CD4-positive, CD25-positive, alpha-beta regulatory T cell (primary cell): ENCODE measurements at regions not wholly inside any gene's neighbourhood (a gene's known extent, or its start where the extent isn't known, plus 50 kb on each side); places are given as distances from the start of the nearest gene placed in this dataset.

ENCODE experiments used
- ATAC-seq, 2 donors: fragments of 150-1000 bp; cut with Tn5 transposase; one replicate each; pipeline ENCODE4 v1.10.0; 2021; ENCODE audit warnings: low read depth in 2 of 2, moderate number of reproducible peaks in 2 of 2, moderate library complexity in 1 of 2
- DNase-seq, 3 donors: peaks; one replicate each; pipeline versions ENCODE4 v3.0.0 to v3.0.0-alpha.2; 2012 to 2022; ENCODE audit warnings: mixed read lengths in 1 of 3
- H3K27ac ChIP-seq: one replicate; pipeline ENCODE4 v1.7.0; 2013; ENCODE audit warnings: mild to moderate bottlenecking, low read length; ENCODE audit not compliant: insufficient read depth, poor library complexity, severe bottlenecking
- H3K27me3 ChIP-seq: one replicate; pipeline ENCODE4 v1.7.0; 2013; ENCODE audit warnings: low read length; ENCODE audit not compliant: control insufficient read depth, insufficient read depth
- H3K36me3 ChIP-seq: one replicate; pipeline ENCODE4 v1.7.0; 2013; ENCODE audit warnings: mild to moderate bottlenecking, low read length, moderate library complexity; ENCODE audit not compliant: control insufficient read depth, insufficient read depth
- H3K4me1 ChIP-seq: 2 replicates; pipeline ENCODE4 v1.7.0; 2013; ENCODE audit warnings: mild to moderate bottlenecking, low read length; ENCODE audit not compliant: insufficient read depth, control insufficient read depth, poor library complexity, severe bottlenecking
- H3K4me3 ChIP-seq: one replicate; pipeline ENCODE4 v1.7.0; 2013; ENCODE audit warnings: low read depth, mild to moderate bottlenecking, low read length, moderate library complexity
- H3K9me3 ChIP-seq, 2 experiments: 1 replicate in 1 of 2; 2 replicates in 1 of 2; pipeline ENCODE4 v1.7.0; 2013; ENCODE audit warnings: low read length in 2 of 2, mild to moderate bottlenecking in 1 of 2, moderate library complexity in 1 of 2; ENCODE audit not compliant: control insufficient read depth in 2 of 2
- H3K27ac Mint-ChIP-seq, 3 donors: one replicate each; pipeline ENCODE4 v1.8.0; 2020 to 2022; ENCODE audit warnings: mild to moderate bottlenecking in 3 of 3, mixed read lengths in 3 of 3, moderate library complexity in 2 of 3
- H3K27me3 Mint-ChIP-seq: one replicate; pipeline ENCODE4 v1.8.0; 2022; ENCODE audit warnings: mild to moderate bottlenecking, mixed read lengths
- H3K36me3 Mint-ChIP-seq: one replicate; pipeline ENCODE4 v1.8.0; 2020; ENCODE audit warnings: mixed read lengths
- H3K4me1 Mint-ChIP-seq, 4 donors: one replicate each; pipeline ENCODE4 v1.8.0; 2020 to 2022; ENCODE audit warnings: mixed read lengths in 4 of 4, mild to moderate bottlenecking in 1 of 4
- H3K4me3 Mint-ChIP-seq, 4 donors: one replicate each; pipeline ENCODE4 v1.8.0; 2020 to 2022; ENCODE audit warnings: mild to moderate bottlenecking in 4 of 4, mixed read lengths in 4 of 4, moderate library complexity in 3 of 4
- H3K9me3 Mint-ChIP-seq, 7 donors: one replicate each; pipeline ENCODE4 v1.8.0; 2020 to 2022; ENCODE audit warnings: mixed read lengths in 7 of 7, mild to moderate bottlenecking in 3 of 7, moderate library complexity in 2 of 7

GRCh38 chr18:44107187-44107586, 573.5 kb upstream of the SETBP1 start:
- H3K4me1 Mint-ChIP-seq, result no peaks in the 10 kb centered on the region
- H3K27me3 Mint-ChIP-seq, result no peaks in the 10 kb centered on the region
- no peaks in the 10 kb centered on the region for H3K9me3 ChIP-seq
- no peaks in the 10 kb centered on the region for H3K4me1 ChIP-seq
- H3K36me3 Mint-ChIP-seq, result no peaks in the 10 kb centered on the region
- ATAC-seq, result no peak
- H3K9me3 Mint-ChIP-seq, result peaks cover 0 to 5% (median 2%) of the 10 kb centered on the region in 7 donors
- DNase-seq, result no peak
- H3K4me3 Mint-ChIP-seq, result no peak overlapping the region
- no peak overlapping the region for H3K27ac Mint-ChIP-seq
- H3K27me3 ChIP-seq, result no peaks in the 10 kb centered on the region
- H3K36me3 ChIP-seq, result no peaks in the 10 kb centered on the region
- no peak overlapping the region for H3K27ac ChIP-seq
- H3K4me3 ChIP-seq, result no peak overlapping the region

- Histone ChIP-seq H3K27ac (no peak overlapping the region), H3K4me3 (no peak overlapping the region), H3K9me3 (peaks cover 0 to 2% of the 10 kb centered on the region in 2 experiments), H3K36me3 (no peaks in the 10 kb centered on the region), H3K27me3 (no peaks in the 10 kb centered on the region), H3K4me1 (no peaks in the 10 kb centered on the region)
- no peaks in the 10 kb centered on the region for H3K27me3 Mint-ChIP-seq
- ATAC-seq (no peak), DNase-seq (no peak)
- no peak overlapping the region for H3K27ac Mint-ChIP-seq
- peaks cover 0 to 6% (median 2%) of the 10 kb centered on the region in 7 donors for H3K9me3 Mint-ChIP-seq
- H3K36me3 Mint-ChIP-seq, result no peaks in the 10 kb centered on the region
- H3K4me3 Mint-ChIP-seq, result no peak overlapping the region
- no peaks in the 10 kb centered on the region for H3K4me1 Mint-ChIP-seq
Observed at GRCh38 chr18:44111337-44111736, 569.4 kb upstream of the SETBP1 start.

GRCh38 chr18:44117821-44118220, 562.9 kb upstream of the SETBP1 start:
- Histone ChIP-seq H3K9me3 (peaks cover 0 to 2% of the 10 kb centered on the region in 2 experiments), H3K4me3 (no peak overlapping the region), H3K27me3 (no peaks in the 10 kb centered on the region), H3K36me3 (no peaks in the 10 kb centered on the region), H3K27ac (no peak overlapping the region), H3K4me1 (no peaks in the 10 kb centered on the region)
- no peak overlapping the region for H3K4me3 Mint-ChIP-seq
- ATAC-seq, result no peak
- H3K27ac Mint-ChIP-seq, result no peak overlapping the region
- no peaks in the 10 kb centered on the region for H3K36me3 Mint-ChIP-seq
- no peak for DNase-seq
- peaks cover 0 to 17% (median 2%) of the 10 kb centered on the region in 7 donors for H3K9me3 Mint-ChIP-seq
- H3K4me1 Mint-ChIP-seq, result no peaks in the 10 kb centered on the region
- H3K27me3 Mint-ChIP-seq, result no peaks in the 10 kb centered on the region

GRCh38 chr18:44119607-44120006, 561.1 kb upstream of the SETBP1 start:
- H3K27me3 Mint-ChIP-seq, result no peaks in the 10 kb centered on the region

GRCh38 chr18:44123743-44124142, 556.9 kb upstream of the SETBP1 start:
- Mint-ChIP-seq H3K4me1 (no peaks in the 10 kb centered on the region), H3K9me3 (peaks cover 0 to 7% (median 0%) of the 10 kb centered on the region in 7 donors), H3K4me3 (no peak overlapping the region)

More at GRCh38 chr18:44119607-44120006, 561.1 kb upstream of the SETBP1 start:
- peaks cover 0 to 2% of the 10 kb centered on the region in 2 experiments for H3K9me3 ChIP-seq
- no peaks in the 10 kb centered on the region for H3K36me3 Mint-ChIP-seq
- H3K4me1 ChIP-seq, result no peaks in the 10 kb centered on the region
- H3K27me3 ChIP-seq, result no peaks in the 10 kb centered on the region
- H3K4me3 Mint-ChIP-seq, result no peak overlapping the region
- no peaks in the 10 kb centered on the region for H3K4me1 Mint-ChIP-seq
- no peak overlapping the region for H3K4me3 ChIP-seq
- ATAC-seq (no peak), DNase-seq (no peak)
- H3K27ac ChIP-seq, result no peak overlapping the region
- H3K27ac Mint-ChIP-seq, result no peak overlapping the region
- H3K9me3 Mint-ChIP-seq, result peaks cover 0 to 15% (median 1%) of the 10 kb centered on the region in 7 donors
- H3K36me3 ChIP-seq, result no peaks in the 10 kb centered on the region

GRCh38 chr18:44125446-44125845, 555.2 kb upstream of the SETBP1 start:
- Mint-ChIP-seq H3K27me3 (no peaks in the 10 kb centered on the region), H3K4me1 (no peaks in the 10 kb centered on the region), H3K36me3 (no peaks in the 10 kb centered on the region), H3K27ac (no peak overlapping the region), H3K9me3 (peaks cover 0 to 6% (median 0%) of the 10 kb centered on the region in 7 donors), H3K4me3 (no peak overlapping the region)
- Histone ChIP-seq H3K4me3 (no peak overlapping the region), H3K36me3 (no peaks in the 10 kb centered on the region), H3K4me1 (no peaks in the 10 kb centered on the region), H3K27me3 (no peaks in the 10 kb centered on the region), H3K9me3 (no peaks in the 10 kb centered on the region), H3K27ac (no peak overlapping the region)
- no peak for ATAC-seq
- DNase-seq, result no peak

More at GRCh38 chr18:44123743-44124142, 556.9 kb upstream of the SETBP1 start:
- DNase-seq (no peak), ATAC-seq (no peak)
- Mint-ChIP-seq H3K27ac (no peak overlapping the region), H3K36me3 (no peaks in the 10 kb centered on the region), H3K27me3 (no peaks in the 10 kb centered on the region)
- Histone ChIP-seq H3K9me3 (no peaks in the 10 kb centered on the region), H3K4me3 (no peak overlapping the region), H3K36me3 (no peaks in the 10 kb centered on the region), H3K27me3 (no peaks in the 10 kb centered on the region), H3K4me1 (no peaks in the 10 kb centered on the region), H3K27ac (no peak overlapping the region)

- Histone ChIP-seq H3K9me3 (no peaks in the 10 kb centered on the region), H3K4me1 (no peaks in the 10 kb centered on the region), H3K4me3 (no peak overlapping the region), H3K27ac (no peak overlapping the region), H3K27me3 (no peaks in the 10 kb centered on the region), H3K36me3 (no peaks in the 10 kb centered on the region)
- Mint-ChIP-seq H3K36me3 (no peaks in the 10 kb centered on the region), H3K27ac (no peak overlapping the region), H3K4me3 (no peak overlapping the region), H3K4me1 (no peaks in the 10 kb centered on the region), H3K9me3 (peaks cover 0 to 6% (median 0%) of the 10 kb centered on the region in 7 donors), H3K27me3 (no peaks in the 10 kb centered on the region)
- DNase-seq (no peak), ATAC-seq (no peak)
Observed at GRCh38 chr18:44126598-44126997, 554.1 kb upstream of the SETBP1 start.

- H3K9me3 Mint-ChIP-seq, result peaks cover 0 to 6% (median 0%) of the 10 kb centered on the region in 7 donors
- no peaks in the 10 kb centered on the region for H3K36me3 Mint-ChIP-seq
Observed at GRCh38 chr18:44128365-44128764, 552.3 kb upstream of the SETBP1 start.

More at GRCh38 chr18:44128365-44128764, 552.3 kb upstream of the SETBP1 start:
- Histone ChIP-seq H3K9me3 (no peaks in the 10 kb centered on the region), H3K36me3 (no peaks in the 10 kb centered on the region), H3K4me3 (no peak overlapping the region), H3K4me1 (no peaks in the 10 kb centered on the region), H3K27me3 (no peaks in the 10 kb centered on the region), H3K27ac (no peak overlapping the region)
- H3K27me3 Mint-ChIP-seq, result no peaks in the 10 kb centered on the region
- H3K27ac Mint-ChIP-seq, result no peak overlapping the region
- no peak overlapping the region for H3K4me3 Mint-ChIP-seq
- ATAC-seq (no peak), DNase-seq (no peak)
- H3K4me1 Mint-ChIP-seq, result no peaks in the 10 kb centered on the region
